RWPE1 (cell line): ENCODE measurements at regions not wholly inside any gene's neighbourhood (a gene's known extent, or its start where the extent isn't known, plus 50 kb on each side); places are given as distances from the start of the nearest gene placed in this dataset.
A peak's percentile ranks its signal among the peaks of the same experiment; 100 is the strongest.

Experiments used
- CTCF ChIA-PET: fragments of 350-600 bp; sonication (Branson Sonifier 250); formaldehyde crosslinking; extraction: SDS; loops from one replicate; lab custom pipeline; 2021; lab: Yijun Ruan, JAX
- POLR2A ChIA-PET: fragments of 400-600 bp; formaldehyde crosslinking; extraction: SDS; loops from one replicate; lab custom pipeline; 2020; ENCODE audit warnings: antibody characterized with exemption; ENCODE audit not compliant: low non-redundant PET; lab: Yijun Ruan, JAX
- DNase-seq: peaks from one replicate; pipeline ENCODE4 v3.0.0; 2012; ENCODE audit warnings: low spot score
- H3K27ac ChIP-seq: fragments of 450-650 bp; 2 replicates; pipeline ENCODE4 v1.5.1; 2017
- TF ChIP-seq, protein P1 (sequence below): fragments of 450-650 bp; conservative IDR thresholded peaks from 2 replicates; pipeline ENCODE4 v1.5.1; 2017; ENCODE audit warnings: low read depth, mild to moderate bottlenecking

GRCh38 chr2:228673876-228674554, 492.5 kb upstream of the SPHKAP start:
- POLR2A ChIA-PET: no interaction called here
- TF ChIP-seq, protein P1, sequence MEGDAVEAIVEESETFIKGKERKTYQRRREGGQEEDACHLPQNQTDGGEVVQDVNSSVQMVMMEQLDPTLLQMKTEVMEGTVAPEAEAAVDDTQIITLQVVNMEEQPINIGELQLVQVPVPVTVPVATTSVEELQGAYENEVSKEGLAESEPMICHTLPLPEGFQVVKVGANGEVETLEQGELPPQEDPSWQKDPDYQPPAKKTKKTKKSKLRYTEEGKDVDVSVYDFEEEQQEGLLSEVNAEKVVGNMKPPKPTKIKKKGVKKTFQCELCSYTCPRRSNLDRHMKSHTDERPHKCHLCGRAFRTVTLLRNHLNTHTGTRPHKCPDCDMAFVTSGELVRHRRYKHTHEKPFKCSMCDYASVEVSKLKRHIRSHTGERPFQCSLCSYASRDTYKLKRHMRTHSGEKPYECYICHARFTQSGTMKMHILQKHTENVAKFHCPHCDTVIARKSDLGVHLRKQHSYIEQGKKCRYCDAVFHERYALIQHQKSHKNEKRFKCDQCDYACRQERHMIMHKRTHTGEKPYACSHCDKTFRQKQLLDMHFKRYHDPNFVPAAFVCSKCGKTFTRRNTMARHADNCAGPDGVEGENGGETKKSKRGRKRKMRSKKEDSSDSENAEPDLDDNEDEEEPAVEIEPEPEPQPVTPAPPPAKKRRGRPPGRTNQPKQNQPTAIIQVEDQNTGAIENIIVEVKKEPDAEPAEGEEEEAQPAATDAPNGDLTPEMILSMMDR: no peak
- CTCF ChIA-PET: interaction anchor here (0.5 kb wide), 1 partner anchor 452 kb away, joined by 3 read pairs; no protein-coding TSS in a partner anchor
- no peak overlapping the region for H3K27ac ChIP-seq
- no peak for DNase-seq

DNA sequence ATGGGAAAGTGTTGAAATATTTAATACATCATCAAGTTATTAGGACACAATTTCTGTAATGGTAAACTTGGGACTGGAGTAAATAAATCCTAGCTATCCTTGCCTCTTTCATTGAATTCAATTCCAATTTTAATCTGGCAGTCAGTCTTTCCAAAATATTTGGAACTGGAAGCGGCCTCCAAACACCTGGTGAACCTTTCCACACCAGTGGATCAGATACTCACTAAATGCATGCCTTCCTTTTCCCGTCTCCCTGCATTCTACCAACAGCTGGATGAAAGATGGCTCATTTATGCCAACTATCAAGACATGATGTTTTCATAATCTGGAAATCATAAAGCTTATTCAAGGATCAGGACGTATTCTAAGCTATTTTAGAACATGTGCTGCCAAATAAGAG, 488.2 kb upstream of the SPHKAP start:
- TF ChIP-seq, protein P1: no peak
- CTCF ChIA-PET: no interaction called here
- POLR2A ChIA-PET: no interaction called here
- no peak for DNase-seq
- no peak overlapping the region for H3K27ac ChIP-seq

DNA sequence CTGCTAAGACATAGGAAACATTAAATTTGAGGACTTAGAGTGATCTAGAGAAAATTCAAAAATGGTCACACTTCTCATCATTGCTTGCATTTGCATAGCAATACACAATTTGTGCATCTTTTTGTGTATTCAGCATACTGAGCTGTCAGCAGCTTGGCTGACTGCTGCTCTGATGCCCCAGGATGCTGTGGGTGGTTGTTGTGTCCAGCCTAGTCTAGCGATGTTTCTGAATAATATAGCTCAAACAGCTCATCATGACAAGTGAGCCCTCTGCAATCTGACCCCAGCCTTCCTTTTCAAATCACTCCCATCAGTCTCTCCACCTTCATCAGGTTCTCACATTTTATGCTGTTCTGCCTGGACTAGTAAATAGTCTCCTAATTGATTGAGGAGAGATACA, 483.7 kb upstream of the SPHKAP start:
- CTCF ChIA-PET: no interaction called here
- DNase-seq: no peak
- no peak overlapping the region for H3K27ac ChIP-seq
- POLR2A ChIA-PET: no interaction called here
- TF ChIP-seq, protein P1: no peak

DNA sequence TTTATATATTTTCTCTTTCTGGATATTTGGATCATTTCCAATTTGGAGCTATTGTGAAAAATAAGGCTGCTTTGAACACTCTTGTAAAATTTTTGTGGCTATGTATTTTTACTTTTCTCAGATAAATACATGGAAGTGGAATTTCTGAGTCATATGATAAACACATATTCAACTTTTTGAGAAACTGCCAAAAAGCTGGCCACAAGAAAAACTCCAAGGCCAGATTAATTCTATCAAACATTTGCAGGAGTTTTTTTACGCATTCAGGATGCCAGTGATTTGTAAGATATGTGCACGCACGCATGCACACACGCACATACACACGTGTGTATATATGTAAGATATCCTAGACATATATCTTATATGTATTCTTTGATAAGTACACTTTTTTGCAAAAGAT, 477.5 kb upstream of the SPHKAP start:
- ChIA-PET CTCF (interaction anchor here (0.6 to 1.0 kb wide), 2 partner anchors 769 to 928 kb away, joined by 3 read pairs; no protein-coding TSS in a partner anchor), POLR2A (no interaction called here)
- no peak overlapping the region for H3K27ac ChIP-seq
- TF ChIP-seq, protein P1: no peak
- no peak for DNase-seq

DNA sequence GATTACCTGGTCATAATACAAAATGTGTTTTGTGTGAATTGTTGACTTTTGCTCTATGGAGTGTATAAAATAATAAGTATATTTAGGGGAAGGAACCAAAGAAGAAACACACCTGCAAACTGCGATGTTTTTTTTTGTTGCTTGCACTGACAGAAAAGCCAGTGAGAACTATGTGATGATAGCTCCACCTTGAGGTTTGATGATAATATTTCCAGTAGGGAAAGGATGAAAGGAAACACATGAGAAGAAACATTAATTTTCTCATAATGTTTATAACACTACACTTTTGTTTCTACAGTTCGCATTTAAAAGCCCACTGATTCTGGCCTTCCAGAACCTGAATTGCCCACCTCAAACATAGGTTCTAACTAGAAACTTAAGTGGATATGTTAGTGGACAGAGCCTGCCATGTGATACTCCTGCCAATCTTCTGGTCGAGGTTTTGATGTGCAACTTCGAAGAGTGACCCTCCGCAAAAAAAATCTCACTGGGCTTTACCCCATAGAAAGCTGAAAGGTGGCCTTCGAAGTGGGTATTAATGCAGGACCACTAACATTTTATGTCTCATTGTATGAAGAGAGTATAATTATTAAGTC, 476.4 kb upstream of the SPHKAP start:
- peak; percentile 22 for DNase-seq
- no peak overlapping the region for H3K27ac ChIP-seq
- POLR2A ChIA-PET: no interaction called here
- CTCF ChIA-PET: interaction anchor here (0.6 to 1.6 kb wide), 4 partner anchors 219 to 758 kb away, joined by 3 to 4 read pairs (median 3); no protein-coding TSS in a partner anchor
- TF ChIP-seq, protein P1: peak; percentile 54; the same call in 1 of the 2 replicates

DNA sequence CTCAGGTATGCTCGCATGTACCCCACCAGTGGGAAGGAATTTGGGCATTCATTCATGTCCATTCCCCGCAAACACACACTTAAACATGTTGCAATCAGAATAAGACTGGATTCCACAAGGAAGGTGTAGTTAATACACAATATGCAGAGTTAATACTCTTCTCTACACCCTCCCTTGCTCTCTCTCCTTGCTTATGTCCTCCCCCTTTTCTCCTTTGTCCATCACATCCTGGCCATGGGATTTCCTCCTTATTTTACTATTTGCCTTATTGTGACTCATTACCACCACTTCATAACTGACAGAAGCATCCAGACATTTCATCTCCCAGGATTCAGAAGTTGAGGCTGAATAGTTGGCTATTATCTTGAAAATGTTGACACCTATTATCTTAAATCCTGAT, 473.8 kb upstream of the SPHKAP start:
- CTCF ChIA-PET: no interaction called here

More for the DNA sequence above, 473.8 kb upstream of the SPHKAP start:
- H3K27ac ChIP-seq: no peak overlapping the region
- DNase-seq: no peak
- TF ChIP-seq, protein P1: no peak
- POLR2A ChIA-PET: no interaction called here
